Suprapubic skin (tissue), 3 donors: ENCODE measurements at regions not wholly inside any gene's neighbourhood (a gene's known extent, or its start where the extent isn't known, plus 50 kb on each side); places are given as distances from the start of the nearest gene placed in this dataset.

Source experiments
- CTCF ChIP-seq, 2 donors: fragments of 200-600 bp in 1 of 2; fragments of 450-650 bp in 1 of 2; sonication (generic) in 1 of 2; IDR thresholded peaks; one replicate each; pipeline ENCODE4 v1.5.1; 2016 to 2019; ENCODE audit warnings: antibody characterized with exemption in 2 of 2, mild to moderate bottlenecking in 1 of 2, moderate library complexity in 1 of 2
- EP300 ChIP-seq: sonication (generic); formaldehyde crosslinking; IDR thresholded peaks from one replicate; pipeline ENCODE4 v1.6.1; 2017; ENCODE audit warnings: antibody characterized with exemption
- POLR2A ChIP-seq, 2 donors: fragments of 450-650 bp; IDR thresholded peaks; one replicate each; pipeline ENCODE4 v1.6.1; 2017; ENCODE audit warnings: antibody characterized with exemption in 2 of 2, mild to moderate bottlenecking in 2 of 2, moderate library complexity in 2 of 2

- TF ChIP-seq EP300 (no peak), CTCF (IDR thresholded peaks at IDR 0.05) (no peak), POLR2A (IDR thresholded peaks at IDR 0.05) (no peak)
These were observed 109.8 kb upstream of the ZNF462 start for GRCh38 chr9:106753155-106753671.
